RWPE1 (cell line): ENCODE measurements at regions not wholly inside any gene's neighbourhood (a gene's known extent, or its start where the extent isn't known, plus 50 kb on each side); places are given as distances from the start of the nearest gene placed in this dataset.

Experiments
- CTCF ChIA-PET: fragments of 350-600 bp; sonication (Branson Sonifier 250); formaldehyde crosslinking; extraction: SDS; loops from one replicate; lab custom pipeline; 2021; lab: Yijun Ruan, JAX
- POLR2A ChIA-PET: fragments of 400-600 bp; formaldehyde crosslinking; extraction: SDS; loops from one replicate; lab custom pipeline; 2020; ENCODE audit warnings: antibody characterized with exemption; ENCODE audit not compliant: low non-redundant PET; lab: Yijun Ruan, JAX
- DNase-seq: peaks from one replicate; pipeline ENCODE4 v3.0.0; 2012; ENCODE audit warnings: low spot score
- H3K27ac ChIP-seq: fragments of 450-650 bp; 2 replicates; pipeline ENCODE4 v1.5.1; 2017
- TF ChIP-seq, protein P1 (sequence below): fragments of 450-650 bp; conservative IDR thresholded peaks from 2 replicates; pipeline ENCODE4 v1.5.1; 2017; ENCODE audit warnings: low read depth, mild to moderate bottlenecking

- ChIA-PET CTCF (no interaction called here), POLR2A (no interaction called here)
- H3K27ac ChIP-seq, result no peak overlapping the region
- TF ChIP-seq, protein P1, sequence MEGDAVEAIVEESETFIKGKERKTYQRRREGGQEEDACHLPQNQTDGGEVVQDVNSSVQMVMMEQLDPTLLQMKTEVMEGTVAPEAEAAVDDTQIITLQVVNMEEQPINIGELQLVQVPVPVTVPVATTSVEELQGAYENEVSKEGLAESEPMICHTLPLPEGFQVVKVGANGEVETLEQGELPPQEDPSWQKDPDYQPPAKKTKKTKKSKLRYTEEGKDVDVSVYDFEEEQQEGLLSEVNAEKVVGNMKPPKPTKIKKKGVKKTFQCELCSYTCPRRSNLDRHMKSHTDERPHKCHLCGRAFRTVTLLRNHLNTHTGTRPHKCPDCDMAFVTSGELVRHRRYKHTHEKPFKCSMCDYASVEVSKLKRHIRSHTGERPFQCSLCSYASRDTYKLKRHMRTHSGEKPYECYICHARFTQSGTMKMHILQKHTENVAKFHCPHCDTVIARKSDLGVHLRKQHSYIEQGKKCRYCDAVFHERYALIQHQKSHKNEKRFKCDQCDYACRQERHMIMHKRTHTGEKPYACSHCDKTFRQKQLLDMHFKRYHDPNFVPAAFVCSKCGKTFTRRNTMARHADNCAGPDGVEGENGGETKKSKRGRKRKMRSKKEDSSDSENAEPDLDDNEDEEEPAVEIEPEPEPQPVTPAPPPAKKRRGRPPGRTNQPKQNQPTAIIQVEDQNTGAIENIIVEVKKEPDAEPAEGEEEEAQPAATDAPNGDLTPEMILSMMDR, result no peak
- no peak for DNase-seq
Measured at GRCh38 chr5:99945478-99946442, 589.4 kb upstream of the FAM174A start.

- TF ChIP-seq, protein P1, result no peak
- no peak overlapping the region for H3K27ac ChIP-seq
- ChIA-PET POLR2A (no interaction called here), CTCF (no interaction called here)
- no peak for DNase-seq
Measured at GRCh38 chr5:99940540-99940939, 594.6 kb upstream of the FAM174A start.

GRCh38 chr5:99936911-99937310 is 598.3 kb upstream of the FAM174A start:
- TF ChIP-seq, protein P1, result no peak
- H3K27ac ChIP-seq, result no peak overlapping the region
- ChIA-PET POLR2A (no interaction called here), CTCF (no interaction called here)
- no peak for DNase-seq

DNA sequence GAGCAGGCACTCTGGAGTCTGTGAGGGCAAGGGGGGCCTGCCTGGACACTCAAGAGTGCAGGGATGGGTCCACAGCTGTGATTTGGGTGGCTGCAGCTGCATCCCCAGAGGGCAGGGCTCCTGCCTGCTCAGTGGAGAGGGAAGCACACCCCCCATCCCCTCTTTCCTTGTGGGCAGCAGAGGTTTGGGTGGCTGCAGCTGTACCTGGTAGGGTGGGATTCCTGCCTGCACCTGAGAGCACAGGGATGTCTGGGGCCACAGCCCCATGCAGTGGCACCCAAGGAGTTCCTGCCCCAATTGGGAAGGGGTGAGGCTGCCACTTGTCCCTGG is 605.4 kb upstream of the FAM174A start:
- TF ChIP-seq, protein P1, result no peak
- ChIA-PET CTCF (no interaction called here), POLR2A (no interaction called here)
- no peak overlapping the region for H3K27ac ChIP-seq
- no peak for DNase-seq

- ChIA-PET POLR2A (no interaction called here), CTCF (interaction anchor here (0.6 kb wide), 1 partner anchor 33 kb away, joined by 3 read pairs; no protein-coding TSS in a partner anchor)
- no peak for DNase-seq
- TF ChIP-seq, protein P1, result no peak
- no peak overlapping the region for H3K27ac ChIP-seq
Measured at GRCh38 chr5:99929067-99929805, 605.9 kb upstream of the FAM174A start.

GRCh38 chr5:99928490-99928889 is 606.7 kb upstream of the FAM174A start:
- TF ChIP-seq, protein P1, result no peak
- DNase-seq, result no peak
- ChIA-PET CTCF (interaction anchor here (0.6 kb wide), 1 partner anchor 34 kb away, joined by 3 read pairs; no protein-coding TSS in a partner anchor), POLR2A (no interaction called here)
- no peak overlapping the region for H3K27ac ChIP-seq
